GM23338 (cell line): ENCODE measurements at regions not wholly inside any gene's neighbourhood (a gene's known extent, or its start where the extent isn't known, plus 50 kb on each side); places are given as distances from the start of the nearest gene placed in this dataset.

ENCODE experiments used
- ATAC-seq: fragments of 200-7000 bp; cut with Tn5 transposase; 3 replicates; pipeline ENCODE4 v1.9.1; 2020
- DNase-seq: peaks from one replicate; pipeline ENCODE4 v3.0.0-alpha.2; 2015; ENCODE audit warnings: low spot score
- H2AFZ ChIP-seq: fragments of 200-600 bp; sonication (generic); 2 replicates; pipeline ENCODE4 v1.8.0; 2016; ENCODE audit warnings: antibody characterized with exemption, mild to moderate bottlenecking, moderate library complexity
- H3F3A ChIP-seq: fragments of 200-600 bp; sonication (generic); replicated peaks from 2 replicates; pipeline ENCODE4 v1.8.0; 2017; ENCODE audit warnings: antibody characterized with exemption, mixed run types, low read depth
- H3K27ac ChIP-seq: fragments of 200-600 bp; sonication (generic); 2 replicates; pipeline ENCODE4 v1.6.1; 2016; ENCODE audit warnings: low read depth
- H3K27me3 ChIP-seq: fragments of 200-600 bp; sonication (generic); 2 replicates; pipeline ENCODE4 v1.8.0; 2016; ENCODE audit warnings: mild to moderate bottlenecking, mixed run types, moderate library complexity; ENCODE audit not compliant: insufficient read depth
- H3K36me3 ChIP-seq: fragments of 200-600 bp; sonication (generic); 2 replicates; pipeline ENCODE4 v1.8.0; 2016; ENCODE audit warnings: mild to moderate bottlenecking; ENCODE audit not compliant: insufficient read depth
- H3K4me1 ChIP-seq: fragments of 200-600 bp; sonication (generic); 2 replicates; pipeline ENCODE4 v1.8.0; 2016; ENCODE audit warnings: mild to moderate bottlenecking, moderate library complexity; ENCODE audit not compliant: insufficient read depth
- H3K4me2 ChIP-seq: fragments of 200-600 bp; sonication (generic); 2 replicates; pipeline ENCODE4 v1.7.1; 2017; ENCODE audit warnings: mixed run types
- H3K4me3 ChIP-seq: fragments of 200-600 bp; sonication (generic); 2 replicates; pipeline ENCODE4 v1.6.1; 2016; ENCODE audit warnings: mixed run types
- H3K79me2 ChIP-seq: fragments of 200-600 bp; sonication (generic); replicated peaks from 2 replicates; pipeline ENCODE4 v1.8.0; 2017; ENCODE audit warnings: mild to moderate bottlenecking; ENCODE audit not compliant: insufficient read depth
- H3K9me2 ChIP-seq: fragments of 200-600 bp; sonication (generic); 2 replicates; pipeline ENCODE4 v1.8.0; 2017; ENCODE audit not compliant: insufficient read depth
- H4K20me1 ChIP-seq: fragments of 200-600 bp; sonication (generic); replicated peaks from 2 replicates; pipeline ENCODE4 v1.8.0; 2017; ENCODE audit warnings: mild to moderate bottlenecking; ENCODE audit not compliant: insufficient read depth
- H3K27ac Mint-ChIP-seq: 2 replicates; pipeline ENCODE4 v1.8.0; 2020; ENCODE audit warnings: inconsistent platforms, mild to moderate bottlenecking, moderate library complexity, mixed read lengths
- H3K27me3 Mint-ChIP-seq: 3 replicates; pipeline ENCODE4 v1.8.0; 2022; ENCODE audit warnings: low read depth, mild to moderate bottlenecking, moderate library complexity, mixed read lengths, inconsistent platforms; ENCODE audit not compliant: insufficient read depth, poor library complexity
- H3K36me3 Mint-ChIP-seq: 3 replicates; pipeline ENCODE4 v1.8.0; 2021; ENCODE audit warnings: low read depth, mild to moderate bottlenecking, inconsistent platforms, moderate library complexity, mixed read lengths
- H3K4me1 Mint-ChIP-seq: 3 replicates; pipeline ENCODE4 v1.8.0; 2020; ENCODE audit warnings: mild to moderate bottlenecking, inconsistent platforms, mixed read lengths
- H3K4me3 Mint-ChIP-seq: 3 replicates; pipeline ENCODE4 v1.8.0; 2021; ENCODE audit warnings: moderate library complexity, mild to moderate bottlenecking, inconsistent platforms, mixed read lengths
- H3K9me3 Mint-ChIP-seq: 3 replicates; pipeline ENCODE4 v1.8.0; 2020; ENCODE audit warnings: moderate library complexity, mild to moderate bottlenecking, inconsistent platforms, mixed read lengths
- CREB1 ChIP-seq: fragments of 250-450 bp; sonication (Bioruptor Pico); IDR thresholded peaks from 2 replicates; pipeline ENCODE4 v1.5.0; 2020; ENCODE audit warnings: low read depth, mild to moderate bottlenecking, moderate library complexity
- EZH2phosphoT487 ChIP-seq: fragments of 200-600 bp; sonication (generic); IDR thresholded peaks from one replicate; pipeline ENCODE4 v1.8.1; 2018; ENCODE audit warnings: antibody characterized with exemption; ENCODE audit not compliant: unreplicated experiment
- JUNB ChIP-seq: IDR thresholded peaks from one replicate; pipeline ENCODE4 v1.6.1; 2016; ENCODE audit warnings: antibody characterized with exemption; ENCODE audit not compliant: unreplicated experiment
- NANOG ChIP-seq: IDR thresholded peaks from 2 replicates; pipeline ENCODE4 v1.6.1; 2016; ENCODE audit warnings: antibody characterized with exemption, borderline replicate concordance
- POLR2AphosphoS5 ChIP-seq: IDR thresholded peaks from 2 replicates; pipeline ENCODE4 v1.6.1; 2016; ENCODE audit warnings: antibody characterized with exemption, low read depth
- STAT1 ChIP-seq: IDR thresholded peaks from one replicate; pipeline ENCODE4 v1.6.1; 2016; ENCODE audit warnings: antibody characterized with exemption; ENCODE audit not compliant: unreplicated experiment
- ZNF114 ChIP-seq: fragments of 250-450 bp; sonication (Bioruptor Pico); IDR thresholded peaks from 2 replicates; pipeline ENCODE4 v1.5.0; 2020; ENCODE audit warnings: mild to moderate bottlenecking, moderate library complexity
- ZNF331 ChIP-seq: fragments of 250-450 bp; sonication (Bioruptor Pico); IDR thresholded peaks from 2 replicates; pipeline ENCODE4 v1.5.0; 2020; ENCODE audit warnings: low read depth, mild to moderate bottlenecking, moderate library complexity
- TF ChIP-seq, protein P1 (sequence below): fragments of 250-450 bp; sonication (Bioruptor Pico); IDR thresholded peaks from 2 replicates; pipeline ENCODE4 v1.5.0; 2020; ENCODE audit warnings: mild to moderate bottlenecking, moderate library complexity

DNA sequence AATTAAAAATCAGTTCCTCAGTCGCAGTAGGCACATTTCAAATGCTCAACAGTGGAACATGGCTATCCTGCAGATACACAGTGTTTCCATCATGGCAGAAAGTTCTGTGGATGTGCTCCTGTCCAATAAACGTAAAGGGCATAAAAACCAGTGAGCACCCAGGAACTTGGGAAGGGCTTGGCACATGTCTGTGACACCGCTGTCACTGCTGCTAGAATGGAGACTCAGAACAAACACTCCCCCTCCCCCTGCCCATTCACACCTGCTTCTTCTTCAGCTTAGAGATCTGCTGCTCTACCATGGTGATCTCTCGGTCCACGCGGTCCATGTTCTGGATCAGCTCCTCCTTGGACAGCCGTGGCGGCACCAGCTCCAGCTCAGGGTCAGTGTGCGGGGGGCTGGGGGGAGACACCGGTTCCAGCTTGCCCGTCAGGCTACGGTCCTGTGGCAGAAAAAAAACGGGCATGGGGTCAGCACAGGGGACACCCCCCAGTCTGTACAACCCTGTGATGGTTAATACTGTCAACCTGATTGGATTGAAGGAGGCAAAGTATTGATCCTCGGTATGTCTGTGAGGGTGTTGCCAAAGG is 94.6 kb downstream of the NCOR2 start (continued):
- TF ChIP-seq, protein P1, sequence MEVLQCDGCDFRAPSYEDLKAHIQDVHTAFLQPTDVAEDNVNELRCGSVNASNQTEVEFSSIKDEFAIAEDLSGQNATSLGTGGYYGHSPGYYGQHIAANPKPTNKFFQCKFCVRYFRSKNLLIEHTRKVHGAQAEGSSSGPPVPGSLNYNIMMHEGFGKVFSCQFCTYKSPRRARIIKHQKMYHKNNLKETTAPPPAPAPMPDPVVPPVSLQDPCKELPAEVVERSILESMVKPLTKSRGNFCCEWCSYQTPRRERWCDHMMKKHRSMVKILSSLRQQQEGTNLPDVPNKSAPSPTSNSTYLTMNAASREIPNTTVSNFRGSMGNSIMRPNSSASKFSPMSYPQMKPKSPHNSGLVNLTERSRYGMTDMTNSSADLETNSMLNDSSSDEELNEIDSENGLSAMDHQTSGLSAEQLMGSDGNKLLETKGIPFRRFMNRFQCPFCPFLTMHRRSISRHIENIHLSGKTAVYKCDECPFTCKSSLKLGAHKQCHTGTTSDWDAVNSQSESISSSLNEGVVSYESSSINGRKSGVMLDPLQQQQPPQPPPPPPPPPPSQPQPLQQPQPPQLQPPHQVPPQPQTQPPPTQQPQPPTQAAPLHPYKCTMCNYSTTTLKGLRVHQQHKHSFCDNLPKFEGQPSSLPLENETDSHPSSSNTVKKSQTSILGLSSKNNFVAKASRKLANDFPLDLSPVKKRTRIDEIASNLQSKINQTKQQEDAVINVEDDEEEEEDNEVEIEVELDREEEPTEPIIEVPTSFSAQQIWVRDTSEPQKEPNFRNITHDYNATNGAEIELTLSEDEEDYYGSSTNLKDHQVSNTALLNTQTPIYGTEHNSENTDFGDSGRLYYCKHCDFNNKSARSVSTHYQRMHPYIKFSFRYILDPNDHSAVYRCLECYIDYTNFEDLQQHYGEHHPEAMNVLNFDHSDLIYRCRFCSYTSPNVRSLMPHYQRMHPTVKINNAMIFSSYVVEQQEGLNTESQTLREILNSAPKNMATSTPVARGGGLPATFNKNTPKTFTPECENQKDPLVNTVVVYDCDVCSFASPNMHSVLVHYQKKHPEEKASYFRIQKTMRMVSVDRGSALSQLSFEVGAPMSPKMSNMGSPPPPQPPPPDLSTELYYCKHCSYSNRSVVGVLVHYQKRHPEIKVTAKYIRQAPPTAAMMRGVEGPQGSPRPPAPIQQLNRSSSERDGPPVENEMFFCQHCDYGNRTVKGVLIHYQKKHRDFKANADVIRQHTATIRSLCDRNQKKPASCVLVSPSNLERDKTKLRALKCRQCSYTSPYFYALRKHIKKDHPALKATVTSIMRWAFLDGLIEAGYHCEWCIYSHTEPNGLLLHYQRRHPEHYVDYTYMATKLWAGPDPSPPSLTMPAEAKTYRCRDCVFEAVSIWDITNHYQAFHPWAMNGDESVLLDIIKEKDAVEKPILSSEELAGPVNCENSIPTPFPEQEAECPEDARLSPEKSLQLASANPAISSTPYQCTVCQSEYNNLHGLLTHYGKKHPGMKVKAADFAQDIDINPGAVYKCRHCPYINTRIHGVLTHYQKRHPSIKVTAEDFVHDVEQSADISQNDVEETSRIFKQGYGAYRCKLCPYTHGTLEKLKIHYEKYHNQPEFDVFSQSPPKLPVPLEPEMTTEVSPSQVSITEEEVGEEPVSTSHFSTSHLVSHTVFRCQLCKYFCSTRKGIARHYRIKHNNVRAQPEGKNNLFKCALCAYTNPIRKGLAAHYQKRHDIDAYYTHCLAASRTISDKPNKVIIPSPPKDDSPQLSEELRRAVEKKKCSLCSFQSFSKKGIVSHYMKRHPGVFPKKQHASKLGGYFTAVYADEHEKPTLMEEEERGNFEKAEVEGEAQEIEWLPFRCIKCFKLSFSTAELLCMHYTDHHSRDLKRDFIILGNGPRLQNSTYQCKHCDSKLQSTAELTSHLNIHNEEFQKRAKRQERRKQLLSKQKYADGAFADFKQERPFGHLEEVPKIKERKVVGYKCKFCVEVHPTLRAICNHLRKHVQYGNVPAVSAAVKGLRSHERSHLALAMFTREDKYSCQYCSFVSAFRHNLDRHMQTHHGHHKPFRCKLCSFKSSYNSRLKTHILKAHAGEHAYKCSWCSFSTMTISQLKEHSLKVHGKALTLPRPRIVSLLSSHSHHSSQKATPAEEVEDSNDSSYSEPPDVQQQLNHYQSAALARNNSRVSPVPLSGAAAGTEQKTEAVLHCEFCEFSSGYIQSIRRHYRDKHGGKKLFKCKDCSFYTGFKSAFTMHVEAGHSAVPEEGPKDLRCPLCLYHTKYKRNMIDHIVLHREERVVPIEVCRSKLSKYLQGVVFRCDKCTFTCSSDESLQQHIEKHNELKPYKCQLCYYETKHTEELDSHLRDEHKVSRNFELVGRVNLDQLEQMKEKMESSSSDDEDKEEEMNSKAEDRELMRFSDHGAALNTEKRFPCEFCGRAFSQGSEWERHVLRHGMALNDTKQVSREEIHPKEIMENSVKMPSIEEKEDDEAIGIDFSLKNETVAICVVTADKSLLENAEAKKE (CRISPR knock-in tag), result no peak
- TF ChIP-seq NANOG (no peak), EZH2phosphoT487 (no peak), JUNB (no peak), ZNF331 (CRISPR knock-in tag) (no peak), CREB1 (CRISPR knock-in tag) (no peak)

DNA sequence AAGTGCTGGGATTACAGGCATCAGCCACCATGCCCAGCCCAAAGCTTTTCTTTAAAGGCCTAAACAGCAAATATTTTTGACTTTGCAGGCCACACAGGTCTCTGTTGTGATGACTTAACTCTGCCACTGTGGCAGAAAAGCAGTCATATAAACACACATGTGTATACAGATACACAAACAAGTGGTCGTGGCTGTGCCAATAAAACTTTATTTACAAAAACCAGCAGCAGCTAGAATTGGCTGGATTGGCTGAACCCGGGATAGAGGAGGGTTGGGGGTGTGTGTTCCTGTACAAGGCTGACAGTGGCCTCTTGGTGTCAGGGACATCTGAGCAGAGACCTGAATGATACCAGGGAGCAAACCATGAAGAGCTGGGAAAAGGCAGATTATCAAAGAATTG is 95.6 kb downstream of the NCOR2 start:
- Mint-ChIP-seq H3K27me3 (peaks cover 14% of the 10 kb centered on the region), H3K9me3 (peaks cover 32% of the 10 kb centered on the region), H3K27ac (no peak overlapping the region), H3K4me1 (no peaks in the 10 kb centered on the region), H3K4me3 (no peak overlapping the region), H3K36me3 (peaks cover 78% of the 10 kb centered on the region)
- ATAC-seq, result no peak
- Histone ChIP-seq H3K27ac (no peak overlapping the region), H3K27me3 (no peaks in the 10 kb centered on the region), H3F3A (no peaks in the 10 kb centered on the region), H3K36me3 (peaks cover 22% of the 10 kb centered on the region), H3K79me2 (peaks cover 27% of the 10 kb centered on the region), H3K4me2 (no peak overlapping the region), H3K9me2 (no peaks in the 10 kb centered on the region), H3K4me1 (no peaks in the 10 kb centered on the region), H2AFZ (no peak overlapping the region), H4K20me1 (peaks cover 4% of the 10 kb centered on the region; the same call in 1 of the 2 replicates), H3K4me3 (no peak overlapping the region)
- no peak for DNase-seq
- TF ChIP-seq POLR2AphosphoS5 (no peak), CREB1 (CRISPR knock-in tag) (no peak), ZNF331 (CRISPR knock-in tag) (no peak), ZNF114 (CRISPR knock-in tag) (no peak), STAT1 (no peak)
- TF ChIP-seq, protein P1 (CRISPR knock-in tag), result no peak
